GM12874 (cell line): ENCODE measurements at regions not wholly inside any gene's neighbourhood (a gene's known extent, or its start where the extent isn't known, plus 50 kb on each side); places are given as distances from the start of the nearest gene placed in this dataset.

Source experiments
- CTCF ChIP-seq: IDR thresholded peaks from 2 replicates; pipeline ENCODE4 v1.5.1; 2011; ENCODE audit warnings: low read depth, mild to moderate bottlenecking, control low read depth, low read length, moderate library complexity; ENCODE audit not compliant: insufficient read depth

GRCh38 chr2:140108706-140109475 is 1328.7 kb upstream of the NXPH2 start:
- no peak for TF ChIP-seq CTCF

- TF ChIP-seq CTCF = no peak
Measured at GRCh38 chr2:140091926-140092325, 1311.7 kb upstream of the NXPH2 start.

GRCh38 chr2:140086964-140087363 is 1306.8 kb upstream of the NXPH2 start:
- TF ChIP-seq CTCF = no peak

- no peak for TF ChIP-seq CTCF
Measured at GRCh38 chr2:140085674-140086073, 1305.5 kb upstream of the NXPH2 start.

GRCh38 chr2:140079038-140079437 is 1298.8 kb upstream of the NXPH2 start:
- no peak for TF ChIP-seq CTCF

- TF ChIP-seq CTCF = no peak
Measured at GRCh38 chr2:140076164-140076563, 1296.0 kb upstream of the NXPH2 start.

GRCh38 chr2:140067661-140068060 is 1287.5 kb upstream of the NXPH2 start:
- no peak for TF ChIP-seq CTCF
